ENCODE measurements at regions not wholly inside any gene's neighbourhood (a gene's known extent, or its start where the extent isn't known, plus 50 kb on each side); places are given as distances from the start of the nearest gene placed in this dataset.

DNA sequence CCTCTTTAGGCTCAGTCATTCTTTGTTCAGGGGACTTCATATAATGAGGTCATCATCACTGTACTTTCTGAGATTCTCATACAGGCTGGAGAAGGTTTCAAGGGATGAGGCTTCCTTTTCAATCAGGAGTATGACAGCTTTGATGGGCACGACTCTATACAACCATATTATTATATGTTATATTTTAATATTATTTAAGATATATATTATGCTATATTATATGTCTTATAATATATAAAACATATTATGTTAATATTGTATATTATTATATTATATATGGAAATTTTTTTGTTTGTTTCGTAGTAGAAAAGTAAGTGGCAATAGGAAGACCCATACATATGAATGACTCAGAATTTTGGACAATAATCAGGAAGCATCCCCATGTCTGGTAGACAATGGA lies 78.0 kb upstream of the GATA6 start:
- TF ChIP-seq CTCF (IDR thresholded peaks at IDR 0.05; ENCODE audit: extremely low read depth, missing control alignments) = no peak
- DNase-seq (ENCODE audit: low spot score) = no peak

DNA sequence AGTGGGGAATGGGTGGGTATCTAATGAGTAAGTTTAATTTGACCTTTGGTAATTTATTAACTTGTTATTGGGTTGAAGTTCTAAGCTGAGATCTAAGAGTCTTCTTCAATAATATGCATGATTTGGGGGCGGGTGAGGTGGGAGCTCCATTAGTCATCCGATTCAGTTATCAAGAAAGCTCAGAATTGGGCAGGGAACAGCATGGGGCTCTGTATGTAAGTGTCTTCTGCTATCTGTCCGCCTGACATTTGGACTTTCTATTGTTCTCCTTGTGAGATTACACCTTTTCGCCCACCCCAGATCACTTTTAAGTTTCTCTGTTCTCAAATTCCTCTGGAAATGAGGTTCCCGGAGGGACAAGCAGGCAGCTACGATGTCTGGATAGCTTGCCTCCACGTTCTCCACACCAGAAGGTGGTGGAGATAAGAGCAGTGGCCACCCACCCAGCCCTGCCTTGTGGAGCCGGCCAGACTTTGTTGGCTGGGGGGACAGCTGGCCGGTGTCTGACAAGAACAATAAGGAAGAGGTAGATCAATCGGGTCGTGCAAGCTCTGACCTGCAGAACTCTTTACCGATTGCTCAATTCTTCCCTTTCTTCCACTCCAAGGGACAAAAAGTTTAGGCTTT lies 75.5 kb upstream of the GATA6 start:
- no peak for DNase-seq (ENCODE audit: low spot score)
- TF ChIP-seq CTCF (IDR thresholded peaks at IDR 0.05; ENCODE audit: extremely low read depth, missing control alignments) = no peak

GRCh38 chr18:22094358-22094734 lies 75.0 kb upstream of the GATA6 start:
- TF ChIP-seq CTCF (IDR thresholded peaks at IDR 0.05; ENCODE audit: extremely low read depth, missing control alignments) = no peak
- DNase-seq (ENCODE audit: low spot score) = no peak

DNA sequence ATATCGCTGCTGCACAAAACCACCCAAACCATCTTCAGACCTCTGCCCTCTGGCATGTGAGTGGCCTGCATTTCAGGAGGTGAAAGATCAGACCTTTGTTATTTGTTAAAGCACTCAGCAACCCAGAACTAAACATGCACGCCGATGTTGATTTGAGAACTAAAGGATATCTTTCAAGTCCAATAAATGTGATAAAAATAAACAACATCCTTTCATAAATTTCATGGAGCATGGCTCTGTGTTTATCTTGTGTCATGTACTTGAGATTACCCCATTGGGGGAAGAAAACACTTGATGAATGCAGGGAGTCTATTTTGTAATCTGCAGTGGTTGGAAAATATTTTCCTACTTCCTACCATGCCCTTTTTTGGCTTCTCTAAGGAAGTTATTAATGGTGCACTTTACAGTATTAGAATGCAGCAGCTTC lies 70.8 kb upstream of the GATA6 start:
- DNase-seq (ENCODE audit: low spot score) = no peak
- no peak for TF ChIP-seq CTCF (IDR thresholded peaks at IDR 0.05; ENCODE audit: extremely low read depth, missing control alignments)

- no peak for TF ChIP-seq CTCF (IDR thresholded peaks at IDR 0.05; ENCODE audit: extremely low read depth, missing control alignments)
- DNase-seq (ENCODE audit: low spot score) = no peak
Observed at GRCh38 chr18:22099925-22100324, 69.5 kb upstream of the GATA6 start.

GRCh38 chr18:22101731-22102130 lies 67.7 kb upstream of the GATA6 start:
- no peak for DNase-seq (ENCODE audit: low spot score)
- no peak for TF ChIP-seq CTCF (IDR thresholded peaks at IDR 0.05; ENCODE audit: extremely low read depth, missing control alignments)

DNA sequence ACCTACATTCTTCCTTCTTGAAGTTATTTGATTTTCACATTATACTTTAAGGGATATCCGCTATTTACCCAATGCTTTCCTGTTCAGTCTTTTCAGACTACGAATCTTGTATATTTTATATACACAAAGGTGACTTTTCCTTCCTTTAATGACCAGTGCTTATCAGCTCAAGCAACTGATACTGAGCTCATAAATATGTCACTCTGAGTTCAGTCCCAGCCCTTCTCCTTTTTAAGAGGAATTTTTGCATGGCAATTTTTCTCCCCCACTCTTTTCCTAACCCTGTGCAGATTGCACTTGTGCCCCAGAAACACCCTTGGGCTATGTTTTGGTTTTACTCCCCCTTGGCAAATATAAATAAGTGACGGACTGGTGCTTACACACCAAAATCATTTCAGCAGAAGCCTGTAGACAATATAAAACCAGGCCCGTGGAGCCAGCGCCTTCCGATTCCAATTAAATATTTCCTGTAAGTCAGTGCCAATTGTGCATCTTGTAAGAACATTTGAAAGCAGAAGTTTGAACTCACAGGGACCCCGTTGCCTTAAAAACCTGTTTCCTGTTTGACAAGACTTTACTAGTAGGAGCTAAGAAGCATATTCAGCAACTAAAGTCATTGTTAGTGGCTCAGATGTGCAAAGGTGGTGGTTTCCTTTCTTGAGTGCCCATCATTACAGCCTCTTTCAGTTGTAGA lies 66.3 kb upstream of the GATA6 start:
- no peak for DNase-seq (ENCODE audit: low spot score)
- no peak for TF ChIP-seq CTCF (IDR thresholded peaks at IDR 0.05; ENCODE audit: extremely low read depth, missing control alignments)

Measured in GM20000 (cell line).